HG02885 (cell line): ENCODE measurements at regions not wholly inside any gene's neighbourhood (a gene's known extent, or its start where the extent isn't known, plus 50 kb on each side); places are given as distances from the start of the nearest gene placed in this dataset.

Experiments
- ATAC-seq: cut with Tn5 transposase; IDR thresholded peaks from one replicate; pipeline ENCODE4 v1.9.1; 2021; ENCODE audit warnings: mild to moderate bottlenecking; ENCODE audit not compliant: unreplicated experiment, poor library complexity

DNA sequence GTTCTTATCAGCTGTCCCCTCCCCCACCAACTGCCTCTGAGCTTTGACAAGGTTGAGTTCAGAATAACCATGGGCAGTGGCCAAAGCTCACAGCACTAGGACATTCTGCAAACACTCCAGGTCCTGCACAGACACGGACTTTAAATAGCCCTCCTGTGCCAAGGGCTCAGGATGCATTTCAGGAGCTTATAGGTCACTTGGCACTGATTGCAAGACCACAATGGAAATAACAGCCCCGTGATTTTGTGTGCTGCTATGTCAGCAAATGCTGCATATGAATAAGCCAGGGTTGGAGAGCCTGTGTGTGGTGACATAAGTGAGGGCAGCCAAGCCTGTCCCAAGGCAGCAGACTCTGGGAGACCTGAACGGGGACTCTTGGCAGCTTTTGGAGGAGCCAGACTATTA, 150.7 kb downstream of the DMRT2 start:
- no peak for ATAC-seq

DNA sequence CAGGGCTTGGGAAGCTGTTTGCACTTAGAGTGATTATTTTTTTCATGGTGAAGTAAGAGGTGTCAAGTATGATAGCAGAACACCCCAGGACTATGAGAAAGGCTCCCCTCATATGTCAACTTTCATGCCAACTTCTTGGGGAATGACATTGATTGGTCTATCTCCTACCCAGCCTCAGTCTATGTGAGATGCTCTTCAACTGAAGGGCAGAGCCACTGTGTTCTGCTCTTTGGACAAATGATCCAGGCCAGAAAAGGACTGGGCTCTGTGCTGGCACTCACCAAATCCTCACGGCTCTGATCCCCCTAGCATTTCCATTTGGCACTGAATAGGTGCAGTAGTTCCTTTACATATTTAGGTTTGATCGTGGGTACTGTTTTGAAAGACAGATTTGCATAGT, 151.1 kb downstream of the DMRT2 start:
- ATAC-seq = no peak

DNA sequence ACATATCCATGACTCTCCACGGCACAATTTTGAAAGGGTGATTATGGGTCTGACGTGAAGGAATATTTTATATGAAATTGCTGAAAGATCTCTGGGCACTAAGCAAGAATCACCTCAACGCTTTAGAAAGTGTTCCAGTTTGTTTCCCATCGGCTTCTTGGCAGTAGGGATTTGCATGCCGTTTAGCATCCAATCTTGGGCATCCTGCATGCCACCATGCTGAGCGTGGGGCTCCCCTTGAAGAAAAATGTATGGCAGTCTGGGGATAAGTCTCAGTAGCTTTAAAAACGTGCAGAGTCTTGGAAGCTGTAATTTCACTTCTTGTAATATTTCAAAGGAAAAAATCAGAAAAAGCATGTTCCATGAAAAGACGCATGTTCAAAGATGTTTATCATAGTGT, 151.7 kb downstream of the DMRT2 start:
- ATAC-seq = no peak

DNA sequence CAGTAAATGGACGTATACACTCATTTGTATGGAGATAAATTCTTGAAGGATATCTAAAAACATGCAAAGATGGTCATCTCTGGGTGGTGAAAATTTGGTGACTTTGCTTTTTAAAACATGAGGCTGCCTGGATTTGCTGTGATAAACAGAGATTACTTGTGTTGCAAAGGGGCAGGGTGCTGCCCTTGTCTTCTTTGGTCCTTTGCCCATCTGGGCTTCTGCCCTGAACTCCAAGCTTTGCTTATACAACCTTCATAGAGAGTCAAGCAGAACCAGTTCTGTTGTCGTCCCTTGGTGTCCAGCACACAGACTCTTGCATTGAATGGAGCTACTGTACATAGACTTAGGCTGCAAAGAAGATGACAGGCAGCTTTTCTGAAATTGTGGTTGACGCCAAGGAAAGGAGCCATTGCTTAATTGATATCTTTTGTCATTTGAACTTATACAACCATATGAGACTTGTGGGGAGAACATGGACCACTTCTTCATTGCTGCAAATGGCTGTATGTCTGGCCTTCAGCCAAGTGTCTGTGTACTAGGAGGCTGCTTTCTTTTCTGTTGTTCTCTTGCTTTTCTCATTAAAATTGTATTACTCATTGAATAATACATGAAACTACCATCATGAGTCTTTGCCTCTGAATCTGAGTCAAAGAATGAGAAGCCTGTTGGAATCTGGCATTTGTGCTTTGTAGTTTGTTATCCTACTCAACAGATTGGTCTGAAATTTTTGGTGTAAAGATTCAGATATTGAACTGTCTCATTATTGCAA, 152.5 kb downstream of the DMRT2 start:
- ATAC-seq = no peak

DNA sequence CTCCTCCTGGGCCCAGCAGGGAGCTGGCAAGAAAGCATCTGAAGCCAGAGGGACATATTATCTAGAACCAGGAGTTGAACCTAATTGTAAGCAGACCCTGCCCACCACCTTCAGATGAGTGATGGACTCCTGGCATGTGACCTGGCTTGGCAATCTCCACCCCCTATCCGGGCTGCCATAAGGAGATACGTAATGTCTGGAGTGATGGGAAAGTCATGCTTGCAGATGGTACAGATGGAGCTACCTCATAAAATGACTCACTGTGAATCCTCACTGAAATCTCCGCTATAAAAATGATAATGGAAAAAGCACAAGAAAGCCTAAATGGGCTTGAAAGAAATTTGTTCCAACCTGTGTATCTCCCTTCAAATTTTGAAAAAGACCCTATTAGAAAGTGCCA, 157.5 kb downstream of the DMRT2 start:
- no peak for ATAC-seq

DNA sequence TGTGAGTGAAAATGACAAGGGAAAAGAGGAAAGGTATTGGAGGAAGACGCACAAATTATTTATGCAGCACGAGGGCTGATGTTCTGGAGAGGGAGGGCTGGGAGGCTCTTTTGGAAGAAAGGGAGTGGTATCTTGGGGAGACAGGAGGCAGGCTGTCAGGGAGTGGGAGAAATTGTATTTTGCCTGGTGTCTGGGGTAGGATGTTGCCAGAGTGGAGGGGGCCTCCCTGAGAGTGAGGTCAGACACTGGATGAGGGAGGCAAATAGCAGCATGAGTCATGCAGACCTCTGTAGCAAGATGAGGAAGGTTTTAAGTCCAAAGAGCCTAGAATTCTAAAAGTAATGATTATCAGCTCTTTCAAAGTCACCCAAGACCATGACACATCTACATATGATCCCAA, 158.0 kb downstream of the DMRT2 start:
- no peak for ATAC-seq

DNA sequence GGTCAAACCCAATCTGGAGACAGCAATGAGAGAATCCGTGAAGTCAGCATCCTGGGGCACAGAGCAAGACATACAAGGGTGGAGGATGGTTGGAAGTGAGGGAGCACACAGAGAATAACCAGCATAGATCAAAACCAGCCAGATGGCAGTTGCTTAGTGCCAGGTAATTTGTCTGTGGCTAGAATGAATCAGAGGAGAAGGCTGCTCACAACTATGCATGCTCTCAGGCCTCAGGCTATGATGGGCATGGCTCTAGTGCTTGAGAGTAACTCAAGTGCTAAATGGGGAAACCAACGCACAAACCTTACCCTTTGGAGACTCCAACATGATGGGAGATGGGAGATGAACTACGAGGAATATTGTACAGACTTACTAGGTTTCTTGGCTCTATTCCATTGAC, 160.8 kb downstream of the DMRT2 start:
- ATAC-seq = no peak

DNA sequence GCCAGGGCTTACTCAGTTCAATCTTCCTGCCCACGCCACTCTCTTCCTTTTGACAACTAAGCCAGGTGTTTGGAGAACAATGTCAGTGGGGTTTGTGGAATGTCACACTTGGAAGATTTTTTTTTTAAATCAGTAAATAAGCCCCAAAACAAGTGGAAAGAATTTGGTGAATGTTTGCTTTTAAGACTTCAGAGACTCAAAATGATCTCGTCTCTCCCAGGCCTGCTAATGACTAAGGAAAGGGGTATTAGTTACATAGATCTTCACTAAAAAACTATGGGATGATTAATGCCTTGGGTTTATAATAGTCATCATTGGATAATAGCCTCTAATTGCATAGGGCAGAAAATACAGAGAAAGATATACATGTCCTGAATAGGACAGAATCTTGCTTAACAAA, 166.4 kb downstream of the DMRT2 start:
- ATAC-seq = no peak

DNA sequence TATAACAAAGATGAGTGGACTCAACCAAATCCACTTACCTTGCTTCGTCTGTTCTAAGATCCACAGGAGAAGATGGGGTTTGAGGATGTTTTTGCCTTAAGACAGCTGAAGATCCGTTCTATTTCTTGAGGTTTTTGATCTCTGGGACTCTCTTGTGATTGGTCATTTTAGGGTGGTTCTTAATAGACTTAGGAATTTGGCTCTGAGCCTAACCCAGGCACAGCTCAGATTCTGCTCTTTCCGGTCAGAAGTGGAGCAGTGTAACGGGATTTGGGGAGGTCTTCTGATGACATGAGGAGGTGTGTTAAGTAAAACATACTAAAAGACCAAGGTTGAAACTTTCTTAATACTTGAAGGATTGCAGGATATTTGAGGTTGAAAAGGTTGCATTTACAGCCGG, 166.9 kb downstream of the DMRT2 start:
- no peak for ATAC-seq

DNA sequence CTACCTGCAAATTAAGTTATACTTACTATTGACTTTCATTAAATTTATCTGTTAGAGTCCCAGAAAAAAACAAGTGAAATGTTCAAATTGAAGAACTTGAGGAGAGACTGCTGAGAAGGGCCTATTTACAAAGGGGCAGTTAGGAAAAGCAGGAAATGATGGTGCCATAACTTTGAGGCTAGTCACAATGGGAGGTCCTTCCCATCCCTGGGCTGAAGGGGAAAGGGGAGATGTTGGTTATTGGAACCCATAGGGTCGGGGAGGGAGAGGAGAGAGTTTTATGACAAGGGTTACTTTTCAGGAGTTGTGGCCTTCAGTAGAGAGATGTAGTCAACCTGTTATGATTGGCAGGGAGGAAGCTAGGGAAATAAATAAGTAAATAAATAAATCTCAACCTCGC, 169.1 kb downstream of the DMRT2 start:
- ATAC-seq = no peak

DNA sequence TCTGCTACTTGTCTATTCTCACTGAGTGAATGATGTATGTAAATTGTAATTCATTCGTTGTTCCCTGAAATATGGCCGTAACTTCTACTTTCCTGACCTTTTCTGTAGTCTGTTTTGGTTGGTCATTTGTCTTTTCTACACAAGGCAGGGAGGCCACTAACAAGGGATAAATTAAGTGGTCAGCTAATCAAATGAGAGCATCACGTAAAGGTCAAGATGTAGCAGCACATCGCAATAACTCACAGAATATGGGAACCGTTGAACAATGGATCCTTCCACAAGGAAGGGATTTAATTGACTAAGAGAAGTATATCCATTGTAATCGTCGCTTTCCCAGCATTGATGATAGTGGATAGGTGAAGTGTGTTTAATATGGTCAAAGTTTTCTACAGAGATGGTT, 171.1 kb downstream of the DMRT2 start:
- ATAC-seq = no peak

DNA sequence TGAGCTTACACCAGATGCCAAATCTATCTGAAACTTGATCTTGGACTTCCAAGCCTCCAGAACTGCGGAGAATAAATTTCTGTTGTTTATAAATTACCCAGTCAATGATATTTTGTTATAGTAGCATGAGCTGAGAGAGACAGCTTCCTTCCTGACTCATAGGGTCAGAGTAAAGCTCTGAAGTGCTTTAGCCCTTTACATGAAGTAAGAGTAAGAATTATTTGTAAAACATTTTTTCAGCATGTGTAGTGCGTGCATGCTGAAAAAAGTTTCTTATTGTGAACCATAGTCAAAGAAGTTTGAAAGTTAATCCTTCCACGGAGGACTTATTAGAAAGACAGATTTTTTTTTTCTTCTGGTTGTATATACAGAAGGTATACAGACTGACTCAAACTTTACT, 172.4 kb downstream of the DMRT2 start:
- ATAC-seq = no peak

DNA sequence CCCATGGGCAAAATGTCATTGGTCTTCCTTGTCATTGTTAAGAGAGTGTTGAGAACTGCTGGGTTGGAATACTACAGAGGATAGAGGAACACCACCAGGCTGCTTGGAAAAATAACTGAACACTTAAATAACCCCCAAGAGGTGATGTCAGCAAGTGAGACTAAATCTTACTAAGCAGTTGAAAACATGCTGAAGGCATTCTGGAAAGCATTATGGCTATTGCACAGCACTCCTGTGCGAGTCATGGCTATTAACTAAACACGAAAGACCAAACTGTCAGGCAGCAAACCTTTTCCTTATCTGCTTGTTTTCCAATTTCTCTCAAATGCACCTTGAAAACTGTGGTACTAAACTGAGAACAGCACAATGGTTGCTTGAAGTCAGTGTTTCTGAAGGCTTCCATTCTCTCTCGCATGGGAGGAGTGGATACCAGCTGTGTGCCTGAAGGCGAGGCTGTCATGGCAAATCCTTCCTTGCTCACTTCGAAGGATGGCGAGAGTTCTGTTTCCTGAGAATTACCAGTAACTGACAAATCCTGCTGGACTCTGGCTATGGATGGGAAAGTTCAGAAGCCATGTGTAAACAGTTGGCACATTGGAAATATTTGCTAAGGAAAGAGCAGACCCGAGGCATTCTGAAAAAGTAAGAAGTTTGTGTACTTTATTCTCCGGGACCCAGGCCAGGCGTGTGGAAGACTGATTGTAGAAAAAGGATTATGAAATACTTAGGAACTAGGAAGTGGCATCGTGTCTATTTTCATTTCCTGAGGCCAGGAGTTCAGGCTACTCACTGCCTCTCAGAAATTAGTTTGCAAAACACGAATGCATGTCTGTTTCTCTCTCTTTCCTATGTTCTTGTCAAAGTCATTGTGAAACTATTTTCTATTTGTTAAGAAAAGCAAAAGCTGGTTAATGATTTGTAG, 182.1 kb downstream of the DMRT2 start:
- no peak for ATAC-seq

DNA sequence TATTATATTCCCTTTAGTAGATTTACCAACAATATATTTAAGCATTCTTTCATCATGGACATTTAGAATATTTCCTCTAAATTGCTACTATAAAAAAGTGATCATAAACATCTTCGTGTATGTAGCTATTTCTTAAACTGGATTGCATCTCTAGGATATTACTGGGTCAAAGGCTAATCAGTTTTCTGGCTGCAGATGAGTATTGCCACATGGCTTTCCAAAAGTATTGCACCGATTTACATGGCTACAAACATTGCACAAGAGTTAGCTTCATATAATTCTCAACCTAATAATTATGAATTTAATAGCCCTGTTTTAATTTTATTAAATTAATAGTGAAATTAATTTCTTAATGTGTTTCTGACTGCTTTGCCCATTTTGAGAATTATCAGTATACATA, 183.4 kb downstream of the DMRT2 start:
- ATAC-seq = no peak

DNA sequence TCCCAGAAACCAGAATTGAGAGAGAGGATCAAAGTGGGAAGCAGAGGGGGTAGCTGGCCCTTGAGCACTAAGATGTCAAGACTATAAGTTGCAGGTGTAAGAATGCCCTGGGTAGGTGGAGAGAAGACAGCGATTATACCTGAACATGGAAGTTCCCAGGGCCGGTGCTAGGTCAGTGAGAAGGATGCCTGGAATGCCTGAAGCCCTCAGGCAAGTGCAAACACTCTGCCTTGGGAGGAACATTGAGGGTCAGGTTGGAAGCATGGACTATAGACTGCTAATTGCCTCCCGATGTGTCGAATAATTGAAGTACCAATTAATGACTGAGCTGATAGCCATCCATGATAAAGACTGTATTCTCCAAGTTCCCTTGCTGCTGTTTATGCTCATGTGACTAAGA, 185.5 kb downstream of the DMRT2 start:
- ATAC-seq = no peak

DNA sequence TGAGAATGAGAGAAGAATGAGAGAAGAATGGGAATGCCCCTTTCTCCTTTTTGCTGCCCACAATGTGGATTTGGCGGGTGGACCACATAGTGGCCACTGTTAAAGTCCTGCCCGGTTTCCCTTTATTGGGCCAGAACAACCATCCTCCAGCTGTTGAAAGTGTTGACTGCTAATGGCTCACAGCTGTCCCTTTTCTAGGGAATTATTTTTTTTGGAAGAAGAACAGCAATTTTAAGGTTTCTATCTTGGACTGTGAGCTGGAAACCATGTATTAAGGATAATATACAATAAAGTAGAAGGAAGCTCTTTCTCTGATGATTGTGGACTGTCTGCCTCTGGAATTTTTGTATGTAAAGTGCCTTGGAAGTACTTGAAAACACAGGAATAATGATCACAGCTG, 185.9 kb downstream of the DMRT2 start:
- ATAC-seq = no peak

DNA sequence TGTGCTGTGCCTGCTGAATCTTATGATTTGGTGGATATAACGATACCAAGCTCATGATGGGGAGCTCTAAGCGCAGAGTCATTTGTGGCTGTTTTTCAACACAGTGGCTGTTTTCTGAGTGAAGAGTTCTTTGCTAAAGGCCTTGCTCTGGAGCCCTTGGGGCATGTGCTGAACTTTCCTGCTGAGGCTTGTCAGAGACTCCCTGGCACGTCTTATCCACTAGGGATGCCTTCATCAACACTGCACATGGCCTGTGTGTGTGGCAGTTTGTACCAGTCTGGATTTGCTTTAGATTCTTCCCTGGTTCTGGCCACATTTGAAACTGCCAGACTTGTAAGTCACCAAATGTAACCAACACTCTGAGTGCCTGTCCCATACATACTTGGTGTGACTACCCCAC, 188.2 kb downstream of the DMRT2 start:
- no peak for ATAC-seq

DNA sequence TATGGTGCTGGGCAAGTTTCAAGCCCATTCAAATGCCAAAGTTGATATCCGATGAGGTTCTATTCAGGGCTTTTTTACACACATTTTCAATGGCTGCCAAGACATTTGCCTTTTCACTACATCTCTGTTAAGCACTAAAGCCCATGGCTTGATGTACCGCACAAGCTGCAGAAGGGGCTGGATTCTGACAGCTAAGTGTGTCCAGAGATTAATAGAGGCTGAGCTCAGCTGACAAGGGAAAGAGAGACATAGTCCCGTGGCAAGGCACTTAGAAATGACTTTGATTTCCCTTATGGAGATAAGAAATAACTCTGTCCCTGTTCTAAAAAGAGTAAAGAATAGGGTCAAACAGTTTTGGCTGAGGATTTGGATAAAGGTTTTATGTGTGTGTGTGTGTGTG, 198.6 kb downstream of the DMRT2 start:
- no peak for ATAC-seq

DNA sequence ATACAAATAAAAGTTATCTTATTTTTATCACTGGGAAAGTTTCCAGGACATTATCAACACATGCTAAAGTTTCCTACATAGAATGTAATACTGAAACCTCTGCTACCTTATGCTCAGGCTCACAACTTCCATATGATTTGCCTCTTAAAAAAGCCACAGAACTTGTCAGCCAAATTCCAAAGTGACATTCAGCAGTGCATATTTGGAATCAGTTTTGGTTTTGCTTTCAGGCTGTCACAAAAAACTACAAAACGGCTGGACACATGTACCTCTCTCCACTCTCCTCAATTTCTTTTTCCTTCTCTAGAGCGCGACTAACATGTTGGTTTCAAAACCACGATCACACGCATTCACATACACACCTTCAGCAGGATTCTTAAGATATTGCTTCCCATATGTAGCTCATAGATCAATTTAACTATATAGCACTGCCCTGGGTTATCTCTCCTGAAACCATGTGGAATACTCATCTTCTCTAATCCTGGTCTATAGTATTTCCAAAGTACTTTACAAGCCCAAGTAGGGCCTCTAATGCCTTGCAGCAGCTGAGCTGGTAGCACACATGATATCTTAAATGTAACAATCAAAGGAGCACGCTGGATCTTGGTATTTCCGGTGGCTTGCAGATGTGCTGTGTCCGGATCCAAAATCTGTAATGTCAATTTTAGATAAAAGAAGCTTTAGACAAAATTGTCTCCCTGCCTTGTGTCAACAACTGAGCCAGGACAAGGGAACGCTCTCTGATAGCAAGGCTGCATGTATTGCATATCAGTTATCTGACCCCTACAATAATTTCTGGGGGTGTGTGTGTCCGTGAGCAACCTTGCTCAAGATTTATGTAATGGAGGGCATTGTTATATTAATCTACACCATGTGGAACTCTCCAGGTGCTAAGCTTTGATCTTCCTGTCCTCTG, 203.2 kb downstream of the DMRT2 start:
- no peak for ATAC-seq

DNA sequence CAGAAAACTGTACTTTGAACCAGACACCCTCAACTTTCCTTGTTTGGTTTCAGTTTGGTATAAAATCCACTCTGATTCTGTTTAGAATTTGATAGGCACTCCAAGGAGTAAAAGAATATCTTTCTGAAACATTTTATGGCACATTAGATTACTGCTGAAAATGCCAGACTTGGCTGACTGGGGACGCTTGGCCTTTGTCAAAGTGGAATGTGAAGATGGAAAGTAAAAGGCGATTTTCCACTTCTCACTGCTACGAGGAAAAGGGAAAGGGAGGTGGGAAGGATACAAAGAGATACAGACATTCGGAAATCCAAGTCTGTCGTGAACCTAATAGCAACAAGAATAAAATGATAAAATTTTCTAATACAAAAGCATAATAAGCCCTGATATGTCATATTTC, 203.9 kb downstream of the DMRT2 start:
- ATAC-seq = no peak

DNA sequence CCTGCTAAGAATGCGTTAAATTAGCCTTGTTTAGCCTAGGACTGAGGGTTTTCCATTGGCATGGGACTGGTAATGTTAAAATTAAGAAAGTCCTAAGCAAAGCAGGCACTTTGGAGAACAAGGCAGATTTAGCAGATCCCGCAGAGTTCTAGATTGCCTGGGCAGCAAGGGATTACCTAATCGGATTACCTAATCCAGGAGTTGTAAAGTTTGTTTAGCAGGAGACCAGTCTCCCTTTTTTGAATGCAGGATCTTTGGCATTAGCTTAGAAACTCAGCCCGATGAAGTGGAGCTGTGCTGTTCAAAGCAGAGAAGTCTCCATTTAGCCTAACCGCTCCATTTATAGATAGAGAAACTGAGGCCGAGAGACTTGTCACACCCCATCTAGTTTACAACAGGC, 206.0 kb downstream of the DMRT2 start:
- ATAC-seq = no peak
